ENCODE measurements at regions not wholly inside any gene's neighbourhood (a gene's known extent, or its start where the extent isn't known, plus 50 kb on each side); places are given as distances from the start of the nearest gene placed in this dataset.

GRCh38 chr3:6097556-6097955 lies 763.4 kb upstream of the GRM7 start:
- Histone ChIP-seq H3K36me3 (ENCODE audit: insufficient read depth, low read length) (no peaks in the 10 kb centered on the region), H3F3A (ENCODE audit: low read depth) (no peaks in the 10 kb centered on the region), H3K9me3 (ENCODE audit: insufficient read depth, low read depth, low read length) (no peaks in the 10 kb centered on the region; the same call in 1 of the 2 replicates), H2AFZ (ENCODE audit: low read length) (no peak overlapping the region), H3K27me3 (ENCODE audit: insufficient read depth, low read length, poor library complexity, severe bottlenecking) (no peaks in the 10 kb centered on the region), H4K20me1 (ENCODE audit: insufficient read depth, low read length, poor library complexity, severe bottlenecking) (no peaks in the 10 kb centered on the region), H3K4me2 (ENCODE audit: low read depth, low read length, poor library complexity, severe bottlenecking) (no peak overlapping the region), H3K4me3 (ENCODE audit: low read length, poor library complexity, severe bottlenecking) (no peak overlapping the region), H3K9me2 (replicated peaks; ENCODE audit: low read depth, low read length) (no peaks in the 10 kb centered on the region), H3K79me2 (ENCODE audit: insufficient read depth, low read length) (no peaks in the 10 kb centered on the region), H3K4me1 (ENCODE audit: insufficient read depth, low read length, poor library complexity, severe bottlenecking) (no peaks in the 10 kb centered on the region), H3K9ac (ENCODE audit: low read depth, low read length, poor library complexity, severe bottlenecking) (no peak overlapping the region)
- no peak for TF ChIP-seq EZH2phosphoT487 (IDR thresholded peaks at IDR 0.05; ENCODE audit: borderline replicate concordance)
- TF ChIP-seq CTCF (conservative IDR thresholded peaks at IDR 0.05; ENCODE audit: low read length) = no peak

- H3K79me2 ChIP-seq (ENCODE audit: insufficient read depth, low read length) = no peaks in the 10 kb centered on the region
- H3K36me3 ChIP-seq (ENCODE audit: insufficient read depth, low read length) = no peaks in the 10 kb centered on the region
- H2AFZ ChIP-seq (ENCODE audit: low read length) = no peak overlapping the region
- H3K4me2 ChIP-seq (ENCODE audit: low read depth, low read length, poor library complexity, severe bottlenecking) = no peak overlapping the region
- no peaks in the 10 kb centered on the region for H3K27me3 ChIP-seq (ENCODE audit: insufficient read depth, low read length, poor library complexity, severe bottlenecking)
- no peaks in the 10 kb centered on the region for H3K4me1 ChIP-seq (ENCODE audit: insufficient read depth, low read length, poor library complexity, severe bottlenecking)
- H3K9me2 ChIP-seq (replicated peaks; ENCODE audit: low read depth, low read length) = no peaks in the 10 kb centered on the region
- no peak overlapping the region for H3K9ac ChIP-seq (ENCODE audit: low read depth, low read length, poor library complexity, severe bottlenecking)
- no peaks in the 10 kb centered on the region for H4K20me1 ChIP-seq (ENCODE audit: insufficient read depth, low read length, poor library complexity, severe bottlenecking)
- TF ChIP-seq EZH2phosphoT487 (IDR thresholded peaks at IDR 0.05; ENCODE audit: borderline replicate concordance) (no peak), CTCF (conservative IDR thresholded peaks at IDR 0.05; ENCODE audit: low read length) (no peak)
- H3K4me3 ChIP-seq (ENCODE audit: low read length, poor library complexity, severe bottlenecking) = no peak overlapping the region
- H3K9me3 ChIP-seq (ENCODE audit: insufficient read depth, low read depth, low read length) = peaks cover 3% of the 10 kb centered on the region; the same call in 1 of the 2 replicates
- no peaks in the 10 kb centered on the region for H3F3A ChIP-seq (ENCODE audit: low read depth)
Measured at GRCh38 chr3:6098516-6099157, 762.3 kb upstream of the GRM7 start.

- Histone ChIP-seq H3K36me3 (ENCODE audit: insufficient read depth, low read length) (no peaks in the 10 kb centered on the region), H3K4me1 (ENCODE audit: insufficient read depth, low read length, poor library complexity, severe bottlenecking) (no peaks in the 10 kb centered on the region), H2AFZ (ENCODE audit: low read length) (no peak overlapping the region), H4K20me1 (ENCODE audit: insufficient read depth, low read length, poor library complexity, severe bottlenecking) (no peaks in the 10 kb centered on the region), H3K9ac (ENCODE audit: low read depth, low read length, poor library complexity, severe bottlenecking) (no peak overlapping the region), H3F3A (ENCODE audit: low read depth) (no peaks in the 10 kb centered on the region), H3K79me2 (ENCODE audit: insufficient read depth, low read length) (no peaks in the 10 kb centered on the region), H3K9me3 (ENCODE audit: insufficient read depth, low read depth, low read length) (0 out of 2 replicates have a peak, but pooled peaks cover 5% of the 10 kb centered on the region), H3K4me3 (ENCODE audit: low read length, poor library complexity, severe bottlenecking) (no peak overlapping the region), H3K4me2 (ENCODE audit: low read depth, low read length, poor library complexity, severe bottlenecking) (no peak overlapping the region), H3K27me3 (ENCODE audit: insufficient read depth, low read length, poor library complexity, severe bottlenecking) (no peaks in the 10 kb centered on the region), H3K9me2 (replicated peaks; ENCODE audit: low read depth, low read length) (no peaks in the 10 kb centered on the region)
- TF ChIP-seq CTCF (conservative IDR thresholded peaks at IDR 0.05; ENCODE audit: low read length) (no peak), EZH2phosphoT487 (IDR thresholded peaks at IDR 0.05; ENCODE audit: borderline replicate concordance) (no peak)
Measured at GRCh38 chr3:6099458-6100075, 761.3 kb upstream of the GRM7 start.

Data from Loucy (cell line).